GM20000 (cell line): ENCODE measurements at regions not wholly inside any gene's neighbourhood (a gene's known extent, or its start where the extent isn't known, plus 50 kb on each side); places are given as distances from the start of the nearest gene placed in this dataset.

ENCODE experiments used
- DNase-seq: peaks from one replicate; pipeline ENCODE4 v3.0.0; 2012; ENCODE audit warnings: low spot score
- TF ChIP-seq, protein P1 (sequence below): IDR thresholded peaks from 2 replicates; pipeline ENCODE4 v1.5.1; 2012; ENCODE audit warnings: mild to moderate bottlenecking, control low read depth; ENCODE audit errors: extremely low read depth, missing control alignments

DNA sequence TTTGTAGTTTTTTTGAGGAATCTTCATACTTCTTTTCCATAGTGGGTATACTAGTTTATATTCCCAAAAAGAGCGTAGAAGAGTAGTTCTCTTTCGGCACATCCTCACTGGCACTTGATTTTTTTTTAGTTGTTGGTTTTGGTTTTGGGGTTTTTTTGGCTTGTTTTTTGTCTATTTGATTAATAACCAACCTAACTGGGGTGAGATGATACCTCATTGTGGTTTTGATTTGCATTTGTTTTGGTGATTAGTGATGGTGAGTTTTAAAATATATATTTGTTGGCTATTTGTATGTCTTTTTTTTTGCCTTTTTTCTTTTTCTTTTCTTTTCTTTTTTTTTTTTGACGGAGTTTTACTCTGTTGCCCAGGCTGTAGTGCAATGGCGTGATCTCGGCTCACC lies 69.7 kb upstream of the BTG1 start:
- DNase-seq = no peak

GRCh38 chr12:92213166-92213565 lies 67.5 kb upstream of the BTG1 start:
- DNase-seq = no peak
- TF ChIP-seq, protein P1, sequence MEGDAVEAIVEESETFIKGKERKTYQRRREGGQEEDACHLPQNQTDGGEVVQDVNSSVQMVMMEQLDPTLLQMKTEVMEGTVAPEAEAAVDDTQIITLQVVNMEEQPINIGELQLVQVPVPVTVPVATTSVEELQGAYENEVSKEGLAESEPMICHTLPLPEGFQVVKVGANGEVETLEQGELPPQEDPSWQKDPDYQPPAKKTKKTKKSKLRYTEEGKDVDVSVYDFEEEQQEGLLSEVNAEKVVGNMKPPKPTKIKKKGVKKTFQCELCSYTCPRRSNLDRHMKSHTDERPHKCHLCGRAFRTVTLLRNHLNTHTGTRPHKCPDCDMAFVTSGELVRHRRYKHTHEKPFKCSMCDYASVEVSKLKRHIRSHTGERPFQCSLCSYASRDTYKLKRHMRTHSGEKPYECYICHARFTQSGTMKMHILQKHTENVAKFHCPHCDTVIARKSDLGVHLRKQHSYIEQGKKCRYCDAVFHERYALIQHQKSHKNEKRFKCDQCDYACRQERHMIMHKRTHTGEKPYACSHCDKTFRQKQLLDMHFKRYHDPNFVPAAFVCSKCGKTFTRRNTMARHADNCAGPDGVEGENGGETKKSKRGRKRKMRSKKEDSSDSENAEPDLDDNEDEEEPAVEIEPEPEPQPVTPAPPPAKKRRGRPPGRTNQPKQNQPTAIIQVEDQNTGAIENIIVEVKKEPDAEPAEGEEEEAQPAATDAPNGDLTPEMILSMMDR = no peak

More for the DNA sequence above, 69.7 kb upstream of the BTG1 start:
- TF ChIP-seq, protein P1 = no peak

DNA sequence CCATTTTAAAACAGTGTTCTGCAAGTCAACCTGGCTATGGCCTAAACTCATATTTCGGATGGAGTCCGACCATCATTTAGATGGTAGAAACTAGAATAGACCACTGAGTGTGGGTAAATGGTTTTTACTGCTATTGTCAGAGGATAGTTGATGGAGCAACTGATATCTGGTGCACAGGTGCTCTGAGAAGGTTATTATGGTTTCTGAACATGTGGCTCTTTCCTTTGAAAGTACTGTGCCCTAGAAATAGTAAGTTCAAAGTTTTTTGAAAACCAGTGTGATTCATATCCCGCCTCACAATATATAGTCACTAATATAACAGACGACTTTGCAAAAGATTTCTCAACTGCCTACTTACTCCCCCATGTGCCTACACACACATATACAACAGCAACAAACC lies 64.4 kb upstream of the BTG1 start:
- peak; percentile 7 for DNase-seq
- TF ChIP-seq, protein P1 = no peak

DNA sequence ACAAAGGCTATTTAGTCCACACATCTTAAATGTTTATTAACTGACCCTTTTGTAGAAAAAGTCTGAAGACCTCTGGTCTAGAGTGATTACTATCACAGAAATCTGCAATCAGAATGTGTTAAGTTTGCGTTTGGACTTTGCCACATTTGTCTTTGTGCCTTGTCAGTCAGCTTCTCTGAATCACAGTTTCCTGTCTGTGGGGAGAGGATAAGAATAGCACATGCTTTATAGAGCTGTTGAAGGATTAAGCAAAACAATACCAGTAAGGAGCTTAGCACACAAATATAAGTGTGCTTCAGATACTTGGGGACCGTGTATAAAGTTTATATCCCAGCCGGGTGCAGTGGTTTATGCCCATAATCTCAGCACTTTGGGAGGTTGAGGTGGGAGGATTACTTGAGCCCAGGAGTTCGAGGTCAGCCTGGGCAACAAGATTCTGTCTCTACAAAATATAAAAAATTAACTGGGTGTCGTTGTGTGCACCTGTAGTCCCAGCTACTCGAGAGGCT lies 63.0 kb upstream of the BTG1 start:
- TF ChIP-seq, protein P1 = no peak
- peak; percentile 56 for DNase-seq

DNA sequence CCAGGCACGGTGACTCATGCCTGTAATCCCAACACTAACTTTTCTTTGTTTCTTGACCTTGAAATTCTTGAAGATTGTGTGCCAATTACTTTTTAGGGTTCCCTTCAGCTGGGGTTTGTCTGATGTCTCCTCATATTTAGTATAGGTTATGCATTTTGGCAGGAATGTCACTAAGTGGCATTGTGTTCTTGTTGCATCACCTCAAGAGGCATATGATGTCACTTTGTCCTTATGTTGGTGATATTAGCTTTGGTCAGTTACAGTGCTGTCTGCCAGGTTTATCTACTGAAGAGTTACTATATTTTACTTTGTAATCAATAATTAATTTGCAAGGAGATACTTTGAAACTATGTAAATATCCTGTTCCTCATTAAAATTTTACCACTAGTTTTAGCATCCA lies 61.0 kb upstream of the BTG1 start:
- TF ChIP-seq, protein P1 = no peak
- DNase-seq = no peak

DNA sequence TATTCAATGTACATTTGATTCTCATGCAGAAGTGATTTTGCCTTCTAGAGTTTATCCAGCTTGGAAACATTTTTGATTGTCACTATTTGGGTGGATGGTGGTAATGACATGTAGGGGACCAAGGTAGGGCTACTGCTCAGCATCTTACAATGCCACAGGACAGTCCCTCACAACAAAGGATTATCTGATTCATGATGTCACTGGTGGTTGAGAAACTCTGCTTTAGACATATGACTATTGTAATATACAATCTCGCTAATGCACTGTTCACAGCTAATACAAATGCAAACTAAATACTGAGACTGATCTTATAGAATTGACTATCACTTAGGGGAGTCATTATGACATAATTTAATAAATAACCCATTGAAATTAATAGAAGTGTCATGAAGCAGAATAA lies 60.4 kb upstream of the BTG1 start:
- TF ChIP-seq, protein P1 = no peak
- DNase-seq = no peak

DNA sequence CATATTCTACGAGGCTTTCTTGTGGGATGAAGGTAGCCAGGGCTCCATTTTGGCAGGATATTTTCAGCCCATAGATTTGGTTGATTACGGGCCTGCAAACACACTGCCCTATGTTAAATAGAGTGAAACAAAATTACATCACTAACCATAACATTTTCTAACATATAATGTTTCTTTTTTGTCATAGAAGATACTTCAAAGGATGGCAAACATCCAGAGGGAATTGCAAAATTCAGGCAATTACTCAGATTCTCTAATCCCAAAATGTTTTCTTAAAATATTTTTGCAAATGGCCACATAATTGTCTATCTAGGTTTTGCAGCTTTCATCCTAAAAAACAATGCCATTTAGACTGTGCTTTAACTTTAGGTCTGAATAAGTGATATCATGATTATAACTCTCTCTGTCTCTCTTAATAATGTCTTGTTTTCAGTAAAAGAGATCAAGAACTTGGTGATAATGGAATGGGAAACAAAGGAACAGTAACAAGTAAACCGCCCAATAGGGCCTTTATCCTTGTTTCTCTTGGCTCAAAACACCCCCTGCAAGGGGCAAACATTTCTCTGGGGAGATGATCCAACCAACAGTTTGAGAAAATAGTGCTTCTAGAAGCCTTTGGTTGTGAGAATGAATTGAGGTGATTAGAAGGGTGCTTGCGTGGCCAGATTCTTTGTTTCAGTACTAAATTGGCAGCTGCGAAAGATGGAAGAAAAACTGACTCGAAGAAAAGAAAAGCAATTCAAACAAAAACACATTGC lies 54.4 kb upstream of the BTG1 start:
- no peak for DNase-seq
- TF ChIP-seq, protein P1 = no peak
